B cell (primary cell): ENCODE measurements at regions not wholly inside any gene's neighbourhood (a gene's known extent, or its start where the extent isn't known, plus 50 kb on each side); places are given as distances from the start of the nearest gene placed in this dataset.

Source experiments
- ATAC-seq: fragments of 200-7000 bp; cut with Tn5 transposase; one replicate; pipeline ENCODE4 v1.10.0; 2021; ENCODE audit warnings: low read depth, mild to moderate bottlenecking, moderate number of reproducible peaks, moderate library complexity
- CTCF ChIA-PET: fragments of 350-600 bp; sonication (Branson Sonifier 250); formaldehyde crosslinking; loops from one replicate; lab custom pipeline; 2021; ENCODE audit warnings: antibody characterized with exemption, inconsistent platforms; lab: Charles Lee
- POLR2A ChIA-PET: fragments of 350-600 bp; sonication (Branson Sonifier 250); formaldehyde crosslinking; loops from one replicate; lab custom pipeline; 2021; ENCODE audit warnings: antibody characterized with exemption; lab: Charles Lee
- DNase-seq: peaks from one replicate; pipeline ENCODE4 v3.0.0; 2013
- H2AFZ ChIP-seq: 2 replicates; pipeline ENCODE4 v1.6.1; 2012; ENCODE audit warnings: mild to moderate bottlenecking, low read depth, low read length; ENCODE audit not compliant: insufficient read depth, poor library complexity, severe bottlenecking
- H3K27ac ChIP-seq, 2 donors: 1 replicate in 1 of 2; 2 replicates in 1 of 2; pipeline ENCODE4 v1.5.1; 2012 to 2013; ENCODE audit warnings: low read length in 2 of 2, mild to moderate bottlenecking in 2 of 2, moderate library complexity in 1 of 2
- H3K27me3 ChIP-seq, 4 experiments: fragments of 200-600 bp in 1 of 4; sonication (generic) in 1 of 4; replicated peaks in 1 of 4; 1 replicate in 2 of 4; 2 replicates in 2 of 4; pipeline versions ENCODE4 v1.6.1 to v1.7.0; 2013 to 2016; ENCODE audit warnings: low read length in 3 of 4, mild to moderate bottlenecking in 2 of 4, mixed read lengths in 1 of 4, moderate library complexity in 1 of 4; ENCODE audit not compliant: insufficient read depth in 4 of 4, control insufficient read depth in 3 of 4; ENCODE audit errors: control extremely low read depth in 1 of 4
- H3K36me3 ChIP-seq, 2 experiments: replicated peaks in 1 of 2; 1 replicate in 1 of 2; 2 replicates in 1 of 2; pipeline versions ENCODE4 v1.6.1 to v1.7.1; 2013; ENCODE audit warnings: low read length in 1 of 2; ENCODE audit not compliant: insufficient read depth in 2 of 2, control insufficient read depth in 1 of 2; ENCODE audit errors: control extremely low read depth in 1 of 2, extremely low read depth in 1 of 2
- H3K4me1 ChIP-seq, 2 donors: fragments of 200-600 bp in 1 of 2; sonication (generic) in 1 of 2; 1 replicate in 1 of 2; 2 replicates in 1 of 2; pipeline versions ENCODE4 v1.5.1 to v1.6.1; 2013 to 2017; ENCODE audit warnings: low read length in 2 of 2; ENCODE audit not compliant: control insufficient read depth in 2 of 2, insufficient read depth in 2 of 2
- H3K4me2 ChIP-seq: replicated peaks from 2 replicates; pipeline ENCODE3; 2012; ENCODE audit warnings: mild to moderate bottlenecking, low read depth, low read length; ENCODE audit not compliant: poor library complexity, severe bottlenecking
- H3K4me3 ChIP-seq, 5 experiments: fragments of 200-600 bp in 1 of 5; sonication (generic) in 1 of 5; 1 replicate in 3 of 5; 2 replicates in 2 of 5; pipeline versions ENCODE4 v1.5.1 to v1.7.0; 2011 to 2016; ENCODE audit warnings: low read length in 4 of 5, mild to moderate bottlenecking in 4 of 5, low read depth in 2 of 5, control low read depth in 1 of 5, moderate library complexity in 1 of 5; ENCODE audit not compliant: insufficient read depth in 1 of 5; ENCODE audit errors: control extremely low read depth in 1 of 5, extremely low read depth in 1 of 5
- H3K79me2 ChIP-seq: fragments of 200-600 bp; sonication (generic); one replicate; pipeline ENCODE4 v1.6.0; 2016; ENCODE audit warnings: low read length; ENCODE audit not compliant: control insufficient read depth, insufficient read depth
- H3K9ac ChIP-seq: fragments of 200-600 bp; sonication (generic); 2 replicates; pipeline ENCODE4 v1.6.1; 2017; ENCODE audit warnings: mild to moderate bottlenecking, low read length, moderate library complexity
- H3K9me3 ChIP-seq, 3 donors: one replicate each; pipeline versions ENCODE4 v1.6.1 to v1.7.1; 2013; ENCODE audit warnings: low read length in 2 of 3; ENCODE audit not compliant: control insufficient read depth in 2 of 3, insufficient read depth in 1 of 3; ENCODE audit errors: control extremely low read depth in 1 of 3
- H4K20me1 ChIP-seq: 2 replicates; pipeline ENCODE4 v1.6.0; 2012; ENCODE audit warnings: mild to moderate bottlenecking, low read length; ENCODE audit not compliant: insufficient read depth, control insufficient read depth, poor library complexity, severe bottlenecking
- H3K27ac Mint-ChIP-seq: one replicate; pipeline ENCODE4 v1.8.0; 2021; ENCODE audit warnings: mixed read lengths
- H3K27me3 Mint-ChIP-seq: one replicate; pipeline ENCODE4 v1.8.0; 2021; ENCODE audit warnings: mixed read lengths
- H3K4me1 Mint-ChIP-seq: one replicate; pipeline ENCODE4 v1.8.0; 2021; ENCODE audit warnings: mixed read lengths
- H3K4me3 Mint-ChIP-seq: one replicate; pipeline ENCODE4 v1.8.0; 2021; ENCODE audit warnings: mixed read lengths
- H3K9me3 Mint-ChIP-seq: one replicate; pipeline ENCODE4 v1.8.0; 2022; ENCODE audit warnings: mixed read lengths; ENCODE audit not compliant: insufficient read depth
- CTCF ChIP-seq: fragments of 200-600 bp; IDR thresholded peaks from one replicate; pipeline ENCODE4 v1.8.0; 2022; ENCODE audit warnings: antibody characterized with exemption, mild to moderate bottlenecking
- EZH2 ChIP-seq: IDR thresholded peaks from 2 replicates; pipeline ENCODE4 v1.6.1; 2012; ENCODE audit warnings: borderline replicate concordance, low read depth, mild to moderate bottlenecking, moderate library complexity, low read length; ENCODE audit not compliant: insufficient read depth, poor library complexity, severe bottlenecking
- WGBS: methylation state at CpG from one replicate; pipeline ENCODE4 v1.1.5; 2013; ENCODE audit warnings: missing lambda C conversion rate; ENCODE audit not compliant: insufficient coverage; 5-methylcytosine and 5-hydroxymethylcytosine counted together
- intact Hi-C: fragments of 100-400 bp; cut with micrococcal nuclease; formaldehyde crosslinking; loops from one replicate; pipeline ENCODE4 v1.10.0; 2022

GRCh38 chrX:45502396-45502795 lies 301.7 kb upstream of the DIPK2B start:
- Mint-ChIP-seq H3K27ac (no peak overlapping the region), H3K4me3 (no peak overlapping the region), H3K27me3 (peaks cover 15% of the 10 kb centered on the region), H3K4me1 (peaks cover 4% of the 10 kb centered on the region), H3K9me3 (no peaks in the 10 kb centered on the region)
- Histone ChIP-seq H3K79me2 (no peaks in the 10 kb centered on the region), H3K27me3 (peaks cover 0 to 4% (median 0%) of the 10 kb centered on the region in 4 experiments), H3K4me2 (no peak overlapping the region), H3K36me3 (no peaks in the 10 kb centered on the region), H3K4me1 (no peaks in the 10 kb centered on the region), H3K9me3 (peaks cover 0 to 11% (median 0%) of the 10 kb centered on the region in 3 donors), H3K4me3 (no peak overlapping the region), H3K9ac (no peak overlapping the region), H4K20me1 (no peaks in the 10 kb centered on the region), H2AFZ (no peak overlapping the region), H3K27ac (no peak overlapping the region)
- WGBS: no CpG with 5 or more reads among the region's 2 CpGs
- intact Hi-C loops: no loop called here
- no peak for DNase-seq
- ChIA-PET CTCF (no interaction called here), POLR2A (no interaction called here)
- no peak for ATAC-seq
- TF ChIP-seq EZH2: no peak
- no peak for TF ChIP-seq CTCF

- H3K4me3 Mint-ChIP-seq: no peak overlapping the region
- intact Hi-C loops: no loop called here
- H3K27ac Mint-ChIP-seq: no peak overlapping the region
- H3K9me3 Mint-ChIP-seq: peaks cover 5% of the 10 kb centered on the region
- H3K4me1 Mint-ChIP-seq: no peaks in the 10 kb centered on the region
- Histone ChIP-seq H3K4me2 (no peak overlapping the region), H3K27ac (no peak overlapping the region), H3K79me2 (no peaks in the 10 kb centered on the region), H3K9me3 (no peaks in the 10 kb centered on the region), H4K20me1 (no peaks in the 10 kb centered on the region), H3K4me3 (no peak overlapping the region), H3K9ac (no peak overlapping the region), H3K36me3 (no peaks in the 10 kb centered on the region), H3K27me3 (peaks cover 0 to 4% (median 0%) of the 10 kb centered on the region in 4 experiments), H2AFZ (no peak overlapping the region), H3K4me1 (no peaks in the 10 kb centered on the region)
- ATAC-seq (no peak), DNase-seq (no peak)
- ChIA-PET CTCF (no interaction called here), POLR2A (no interaction called here)
- TF ChIP-seq EZH2 (no peak), CTCF (no peak)
- WGBS: 100% methylated on average over 1 of the region's 3 CpGs
- peaks cover 15% of the 10 kb centered on the region for H3K27me3 Mint-ChIP-seq
Measured at GRCh38 chrX:45497290-45497689, 296.6 kb upstream of the DIPK2B start.
